ENCODE measurements at regions not wholly inside any gene's neighbourhood (a gene's known extent, or its start where the extent isn't known, plus 50 kb on each side); places are given as distances from the start of the nearest gene placed in this dataset.

- TF ChIP-seq, protein P1, sequence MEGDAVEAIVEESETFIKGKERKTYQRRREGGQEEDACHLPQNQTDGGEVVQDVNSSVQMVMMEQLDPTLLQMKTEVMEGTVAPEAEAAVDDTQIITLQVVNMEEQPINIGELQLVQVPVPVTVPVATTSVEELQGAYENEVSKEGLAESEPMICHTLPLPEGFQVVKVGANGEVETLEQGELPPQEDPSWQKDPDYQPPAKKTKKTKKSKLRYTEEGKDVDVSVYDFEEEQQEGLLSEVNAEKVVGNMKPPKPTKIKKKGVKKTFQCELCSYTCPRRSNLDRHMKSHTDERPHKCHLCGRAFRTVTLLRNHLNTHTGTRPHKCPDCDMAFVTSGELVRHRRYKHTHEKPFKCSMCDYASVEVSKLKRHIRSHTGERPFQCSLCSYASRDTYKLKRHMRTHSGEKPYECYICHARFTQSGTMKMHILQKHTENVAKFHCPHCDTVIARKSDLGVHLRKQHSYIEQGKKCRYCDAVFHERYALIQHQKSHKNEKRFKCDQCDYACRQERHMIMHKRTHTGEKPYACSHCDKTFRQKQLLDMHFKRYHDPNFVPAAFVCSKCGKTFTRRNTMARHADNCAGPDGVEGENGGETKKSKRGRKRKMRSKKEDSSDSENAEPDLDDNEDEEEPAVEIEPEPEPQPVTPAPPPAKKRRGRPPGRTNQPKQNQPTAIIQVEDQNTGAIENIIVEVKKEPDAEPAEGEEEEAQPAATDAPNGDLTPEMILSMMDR (conservative IDR thresholded peaks at IDR 0.05): no peak
- TF ChIP-seq EZH2 (IDR thresholded peaks at IDR 0.05; ENCODE audit: low read depth): no peak
These were observed 884.8 kb upstream of the ZEB2 start for GRCh38 chr2:145404690-145405089.
